ENCODE measurements at regions not wholly inside any gene's neighbourhood (a gene's known extent, or its start where the extent isn't known, plus 50 kb on each side); places are given as distances from the start of the nearest gene placed in this dataset.

DNA sequence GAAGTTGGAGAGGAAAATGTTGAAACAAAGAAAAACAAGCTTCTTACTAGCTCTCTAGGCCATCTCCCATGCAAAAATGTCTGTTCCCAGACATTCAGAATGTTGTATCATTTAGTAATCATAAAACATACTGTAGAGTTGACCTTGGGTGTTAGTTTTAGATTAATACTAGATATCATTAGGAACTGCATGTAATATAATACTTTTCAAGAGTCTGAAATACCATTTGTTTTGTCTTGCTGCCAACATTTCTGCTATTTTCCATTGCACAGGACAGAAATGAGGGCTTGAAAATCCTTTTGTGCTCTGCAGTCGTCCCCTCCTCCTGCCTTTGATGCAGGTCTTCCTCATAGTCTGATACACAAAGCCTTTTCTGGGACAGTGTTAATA lies 89.5 kb upstream of the RBMS1 start:
- H3K4me1 ChIP-seq (ENCODE audit: control insufficient read depth in 5 of 5, insufficient read depth in 5 of 5, low read length in 5 of 5): peaks cover 4 to 21% (median 8%) of the 10 kb centered on the region in 5 donors
- H3K9ac ChIP-seq (ENCODE audit: insufficient read depth in 1 of 2, low read length in 2 of 2): no peak overlapping the region
- H3K9me3 ChIP-seq (ENCODE audit: control insufficient read depth in 4 of 4, insufficient read depth in 3 of 4, low read length in 3 of 4): no peaks in the 10 kb centered on the region
- TF ChIP-seq, protein P1, sequence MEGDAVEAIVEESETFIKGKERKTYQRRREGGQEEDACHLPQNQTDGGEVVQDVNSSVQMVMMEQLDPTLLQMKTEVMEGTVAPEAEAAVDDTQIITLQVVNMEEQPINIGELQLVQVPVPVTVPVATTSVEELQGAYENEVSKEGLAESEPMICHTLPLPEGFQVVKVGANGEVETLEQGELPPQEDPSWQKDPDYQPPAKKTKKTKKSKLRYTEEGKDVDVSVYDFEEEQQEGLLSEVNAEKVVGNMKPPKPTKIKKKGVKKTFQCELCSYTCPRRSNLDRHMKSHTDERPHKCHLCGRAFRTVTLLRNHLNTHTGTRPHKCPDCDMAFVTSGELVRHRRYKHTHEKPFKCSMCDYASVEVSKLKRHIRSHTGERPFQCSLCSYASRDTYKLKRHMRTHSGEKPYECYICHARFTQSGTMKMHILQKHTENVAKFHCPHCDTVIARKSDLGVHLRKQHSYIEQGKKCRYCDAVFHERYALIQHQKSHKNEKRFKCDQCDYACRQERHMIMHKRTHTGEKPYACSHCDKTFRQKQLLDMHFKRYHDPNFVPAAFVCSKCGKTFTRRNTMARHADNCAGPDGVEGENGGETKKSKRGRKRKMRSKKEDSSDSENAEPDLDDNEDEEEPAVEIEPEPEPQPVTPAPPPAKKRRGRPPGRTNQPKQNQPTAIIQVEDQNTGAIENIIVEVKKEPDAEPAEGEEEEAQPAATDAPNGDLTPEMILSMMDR (IDR thresholded peaks at IDR 0.05; ENCODE audit: control extremely low read depth, extremely low read depth): no peak
- no peaks in the 10 kb centered on the region for H3K36me3 ChIP-seq (ENCODE audit: control insufficient read depth in 4 of 4, insufficient read depth in 4 of 4, low read length in 4 of 4)
- H3K27ac ChIP-seq (ENCODE audit: low read depth in 1 of 2, low read length in 1 of 2): no peak overlapping the region
- 43 to 58% methylated on average over 1 of the region's 1 CpG for WGBS, 2 donors
- ATAC-seq (ENCODE audit: insufficient read depth, low FRiP score) (no peak), DNase-seq (peak; percentile 26 to 88 (median 80))
- H3K4me3 ChIP-seq: no peak overlapping the region
- H3K27me3 ChIP-seq (ENCODE audit: control insufficient read depth in 3 of 3, insufficient read depth in 3 of 3, low read length in 2 of 3): no peaks in the 10 kb centered on the region

DNA sequence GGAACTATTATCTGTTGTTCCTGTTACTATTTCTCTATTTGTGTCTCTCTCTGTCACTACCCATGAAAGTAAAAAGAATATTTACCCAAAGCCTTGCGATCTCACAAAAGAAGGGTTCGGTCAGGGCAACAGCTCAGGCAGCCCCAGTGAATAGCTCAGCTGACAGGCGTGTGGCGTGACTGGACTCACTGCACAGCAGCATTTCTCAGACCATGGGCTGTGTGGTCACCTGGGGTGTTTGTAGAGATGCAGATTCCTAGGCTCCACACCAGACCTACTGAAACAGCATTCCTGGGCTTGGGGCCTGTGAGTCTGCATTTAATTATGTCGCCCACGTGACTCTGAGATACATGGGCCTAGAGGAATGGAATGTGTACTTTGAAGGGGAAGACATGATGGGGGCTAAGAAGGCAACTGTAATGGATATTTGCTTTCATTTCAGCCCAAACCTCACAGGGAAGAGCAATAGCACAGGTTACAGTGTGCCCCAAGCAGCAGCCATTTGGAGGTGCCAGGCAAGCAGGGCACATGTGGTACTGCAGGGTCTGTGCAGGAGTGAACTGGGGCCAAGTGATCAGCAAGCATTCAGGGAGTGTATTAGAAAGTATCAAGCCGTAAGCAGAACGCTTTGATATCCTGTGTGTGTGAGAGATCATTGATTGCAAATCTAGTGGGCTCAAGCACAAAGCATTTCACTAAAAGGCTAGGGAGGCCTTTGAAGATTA lies 90.4 kb upstream of the RBMS1 start:
- ATAC-seq (ENCODE audit: insufficient read depth, low FRiP score): no peak
- TF ChIP-seq, protein P1 (IDR thresholded peaks at IDR 0.05; ENCODE audit: control extremely low read depth, extremely low read depth): no peak

DNA sequence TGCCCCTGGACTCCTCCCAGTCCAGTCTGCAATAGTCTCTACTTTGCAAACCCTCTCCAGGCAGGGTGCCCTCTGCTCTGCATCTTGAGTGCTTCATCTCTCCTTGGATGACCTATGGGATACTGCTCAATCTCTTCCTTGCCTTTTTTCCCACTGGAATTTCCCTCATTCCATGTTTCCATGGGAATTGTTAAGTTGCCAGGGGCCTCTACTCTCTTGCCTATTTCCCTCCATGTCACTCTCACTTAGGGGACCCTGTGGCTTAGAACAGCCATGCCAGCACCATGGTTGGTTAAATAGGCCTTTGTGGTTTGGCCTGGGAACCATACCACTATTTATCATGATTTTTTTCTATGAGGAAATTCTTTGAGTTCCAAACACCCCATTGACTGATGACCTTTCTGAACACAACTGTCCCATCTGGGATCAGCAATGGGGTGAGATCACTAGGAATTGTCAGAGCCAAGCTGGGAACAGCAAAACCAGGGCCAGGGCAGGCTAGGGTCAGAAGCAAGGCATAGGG lies 91.4 kb upstream of the RBMS1 start:
- TF ChIP-seq, protein P1 (IDR thresholded peaks at IDR 0.05; ENCODE audit: control extremely low read depth, extremely low read depth): no peak
- H3K9me3 ChIP-seq (ENCODE audit: control insufficient read depth in 4 of 4, insufficient read depth in 3 of 4, low read length in 3 of 4): no peaks in the 10 kb centered on the region
- no peak overlapping the region for H3K4me3 ChIP-seq
- DNase-seq: peak in 1 of 3 donors; percentile 25
- H3K27ac ChIP-seq (ENCODE audit: low read depth in 1 of 2, low read length in 1 of 2): peak overlapping the region in 1 of 2 donors; percentile 65
- no peak overlapping the region for H3K9ac ChIP-seq (ENCODE audit: insufficient read depth in 1 of 2, low read length in 2 of 2)
- H3K36me3 ChIP-seq (ENCODE audit: control insufficient read depth in 4 of 4, insufficient read depth in 4 of 4, low read length in 4 of 4): no peaks in the 10 kb centered on the region
- ATAC-seq (ENCODE audit: insufficient read depth, low FRiP score): no peak
- H3K4me1 ChIP-seq (ENCODE audit: control insufficient read depth in 5 of 5, insufficient read depth in 5 of 5, low read length in 5 of 5): peaks cover 4 to 21% (median 8%) of the 10 kb centered on the region in 5 donors
- no peaks in the 10 kb centered on the region for H3K27me3 ChIP-seq (ENCODE audit: control insufficient read depth in 3 of 3, insufficient read depth in 3 of 3, low read length in 2 of 3)

More for the DNA sequence above, 90.4 kb upstream of the RBMS1 start:
- 93 to 98% methylated on average over 8 of the region's 8 CpGs for WGBS, 2 donors
- no peaks in the 10 kb centered on the region for H3K27me3 ChIP-seq (ENCODE audit: control insufficient read depth in 3 of 3, insufficient read depth in 3 of 3, low read length in 2 of 3)
- no peaks in the 10 kb centered on the region for H3K9me3 ChIP-seq (ENCODE audit: control insufficient read depth in 4 of 4, insufficient read depth in 3 of 4, low read length in 3 of 4)
- peaks cover 4 to 21% (median 8%) of the 10 kb centered on the region in 5 donors for H3K4me1 ChIP-seq (ENCODE audit: control insufficient read depth in 5 of 5, insufficient read depth in 5 of 5, low read length in 5 of 5)
- H3K36me3 ChIP-seq (ENCODE audit: control insufficient read depth in 4 of 4, insufficient read depth in 4 of 4, low read length in 4 of 4): no peaks in the 10 kb centered on the region
- no peak overlapping the region for H3K9ac ChIP-seq (ENCODE audit: insufficient read depth in 1 of 2, low read length in 2 of 2)
- H3K27ac ChIP-seq (ENCODE audit: low read depth in 1 of 2, low read length in 1 of 2): peak overlapping the region; percentile 35 to 65
- peak in 2 of 3 donors; percentile 16 to 32 for DNase-seq
- no peak overlapping the region for H3K4me3 ChIP-seq
